Calu3 (cell line): ENCODE measurements at regions not wholly inside any gene's neighbourhood (a gene's known extent, or its start where the extent isn't known, plus 50 kb on each side); places are given as distances from the start of the nearest gene placed in this dataset.

Experiments used
- BruUV-seq: library from RNA; stranded (reverse); fragments of 400-500 nt; replicated peaks from 2 replicates; lab custom pipeline; 2021; lab: Mats Ljungman, UMichigan
- CTCF ChIA-PET: fragments of 300-600 bp; sonication (Branson Sonifier 250); formaldehyde crosslinking; loops from one replicate; lab custom pipeline; 2022; ENCODE audit warnings: antibody characterized with exemption; lab: Charles Lee
- DNase-seq: peaks from one replicate; pipeline ENCODE4 v3.0.0; 2022
- H3K27ac Mint-ChIP-seq: one replicate; pipeline ENCODE4 v1.8.0; 2022; ENCODE audit warnings: mixed read lengths; ENCODE audit not compliant: unreplicated experiment
- H3K27me3 Mint-ChIP-seq: one replicate; pipeline ENCODE4 v1.8.0; 2022; ENCODE audit warnings: mixed read lengths; ENCODE audit not compliant: unreplicated experiment
- H3K36me3 Mint-ChIP-seq: one replicate; pipeline ENCODE4 v1.8.0; 2022; ENCODE audit warnings: mild to moderate bottlenecking, moderate library complexity, mixed read lengths; ENCODE audit not compliant: insufficient read depth, unreplicated experiment
- H3K4me1 Mint-ChIP-seq: one replicate; pipeline ENCODE4 v1.8.0; 2022; ENCODE audit warnings: mild to moderate bottlenecking, low read depth, mixed read lengths; ENCODE audit not compliant: unreplicated experiment
- H3K4me3 Mint-ChIP-seq: one replicate; pipeline ENCODE4 v1.8.0; 2022; ENCODE audit warnings: mild to moderate bottlenecking, low read depth, moderate library complexity, mixed read lengths; ENCODE audit not compliant: unreplicated experiment
- H3K9me3 Mint-ChIP-seq: one replicate; pipeline ENCODE4 v1.8.0; 2022; ENCODE audit warnings: low read depth, mixed read lengths; ENCODE audit not compliant: unreplicated experiment
- intact Hi-C: fragments of 100-400 bp; cut with micrococcal nuclease; formaldehyde crosslinking; loops from one replicate; pipeline ENCODE4 v1.10.0; 2022; ENCODE audit not compliant: unreplicated experiment
- TF ChIP-seq, protein P1 (sequence below): fragments of 200-600 bp; IDR thresholded peaks from one replicate; pipeline ENCODE4 v1.8.0; 2022; ENCODE audit warnings: antibody characterized with exemption; ENCODE audit not compliant: unreplicated experiment

DNA sequence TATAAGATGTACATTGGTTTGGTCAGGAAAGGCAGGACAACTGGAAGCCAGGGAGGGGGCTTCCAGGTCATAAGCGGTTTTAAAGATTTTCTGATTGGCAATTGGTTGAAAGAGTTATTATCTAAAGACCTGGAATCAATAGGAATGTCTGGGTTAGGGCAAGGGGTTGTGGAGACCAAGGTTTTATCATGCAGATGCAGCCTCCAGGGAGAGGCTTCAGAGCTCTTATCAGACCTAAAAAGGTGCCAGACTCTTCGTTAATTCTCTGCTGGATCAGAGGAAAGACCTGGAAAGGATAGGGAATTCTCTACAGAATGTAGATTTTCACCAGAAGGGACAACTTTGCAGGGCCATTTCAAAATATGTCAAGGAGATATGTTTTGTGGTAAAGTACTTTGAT, 62.8 kb downstream of the BEX3 start:
- no peak overlapping the region for H3K27ac Mint-ChIP-seq
- TF ChIP-seq, protein P1, sequence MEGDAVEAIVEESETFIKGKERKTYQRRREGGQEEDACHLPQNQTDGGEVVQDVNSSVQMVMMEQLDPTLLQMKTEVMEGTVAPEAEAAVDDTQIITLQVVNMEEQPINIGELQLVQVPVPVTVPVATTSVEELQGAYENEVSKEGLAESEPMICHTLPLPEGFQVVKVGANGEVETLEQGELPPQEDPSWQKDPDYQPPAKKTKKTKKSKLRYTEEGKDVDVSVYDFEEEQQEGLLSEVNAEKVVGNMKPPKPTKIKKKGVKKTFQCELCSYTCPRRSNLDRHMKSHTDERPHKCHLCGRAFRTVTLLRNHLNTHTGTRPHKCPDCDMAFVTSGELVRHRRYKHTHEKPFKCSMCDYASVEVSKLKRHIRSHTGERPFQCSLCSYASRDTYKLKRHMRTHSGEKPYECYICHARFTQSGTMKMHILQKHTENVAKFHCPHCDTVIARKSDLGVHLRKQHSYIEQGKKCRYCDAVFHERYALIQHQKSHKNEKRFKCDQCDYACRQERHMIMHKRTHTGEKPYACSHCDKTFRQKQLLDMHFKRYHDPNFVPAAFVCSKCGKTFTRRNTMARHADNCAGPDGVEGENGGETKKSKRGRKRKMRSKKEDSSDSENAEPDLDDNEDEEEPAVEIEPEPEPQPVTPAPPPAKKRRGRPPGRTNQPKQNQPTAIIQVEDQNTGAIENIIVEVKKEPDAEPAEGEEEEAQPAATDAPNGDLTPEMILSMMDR: no peak

DNA sequence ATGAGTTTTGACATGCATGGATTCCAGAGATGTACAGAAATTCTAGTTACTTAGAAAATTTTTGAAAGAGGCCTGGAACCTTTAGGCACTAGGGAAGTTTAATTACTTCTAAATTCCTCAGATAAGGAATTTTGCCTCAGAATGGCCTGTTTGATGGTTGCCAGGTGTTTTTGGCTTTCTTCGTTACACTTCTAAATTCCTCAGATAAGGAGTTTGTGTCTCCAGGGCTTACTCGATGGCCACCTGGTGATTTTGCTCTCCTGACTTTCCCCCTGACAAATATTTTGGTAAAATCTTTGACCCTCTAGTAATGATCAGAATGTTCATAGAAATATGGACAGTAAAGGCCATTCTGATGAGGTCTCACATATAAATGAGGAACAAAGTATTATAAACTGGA, 64.3 kb downstream of the BEX3 start:
- H3K4me3 Mint-ChIP-seq: no peak overlapping the region
- H3K36me3 Mint-ChIP-seq: no peaks in the 10 kb centered on the region
- no peak overlapping the region for H3K27ac Mint-ChIP-seq
- intact Hi-C loops: no loop called here
- DNase-seq: no peak
- CTCF ChIA-PET: no interaction called here
- no peaks in the 10 kb centered on the region for H3K27me3 Mint-ChIP-seq
- no peaks in the 10 kb centered on the region for H3K4me1 Mint-ChIP-seq
- H3K9me3 Mint-ChIP-seq: no peaks in the 10 kb centered on the region
- BruUV-seq: no TSS peak
- TF ChIP-seq, protein P1: no peak

More for the DNA sequence above, 62.8 kb downstream of the BEX3 start:
- no TSS peak for BruUV-seq
- Mint-ChIP-seq H3K4me1 (no peaks in the 10 kb centered on the region), H3K27me3 (no peaks in the 10 kb centered on the region), H3K36me3 (no peaks in the 10 kb centered on the region), H3K9me3 (no peaks in the 10 kb centered on the region), H3K4me3 (no peak overlapping the region)
- DNase-seq: no peak
- intact Hi-C loops: no loop called here
- CTCF ChIA-PET: interaction anchor here (1.4 kb wide), 1 partner anchor 11 kb away, joined by 3 read pairs; no protein-coding TSS in a partner anchor

DNA sequence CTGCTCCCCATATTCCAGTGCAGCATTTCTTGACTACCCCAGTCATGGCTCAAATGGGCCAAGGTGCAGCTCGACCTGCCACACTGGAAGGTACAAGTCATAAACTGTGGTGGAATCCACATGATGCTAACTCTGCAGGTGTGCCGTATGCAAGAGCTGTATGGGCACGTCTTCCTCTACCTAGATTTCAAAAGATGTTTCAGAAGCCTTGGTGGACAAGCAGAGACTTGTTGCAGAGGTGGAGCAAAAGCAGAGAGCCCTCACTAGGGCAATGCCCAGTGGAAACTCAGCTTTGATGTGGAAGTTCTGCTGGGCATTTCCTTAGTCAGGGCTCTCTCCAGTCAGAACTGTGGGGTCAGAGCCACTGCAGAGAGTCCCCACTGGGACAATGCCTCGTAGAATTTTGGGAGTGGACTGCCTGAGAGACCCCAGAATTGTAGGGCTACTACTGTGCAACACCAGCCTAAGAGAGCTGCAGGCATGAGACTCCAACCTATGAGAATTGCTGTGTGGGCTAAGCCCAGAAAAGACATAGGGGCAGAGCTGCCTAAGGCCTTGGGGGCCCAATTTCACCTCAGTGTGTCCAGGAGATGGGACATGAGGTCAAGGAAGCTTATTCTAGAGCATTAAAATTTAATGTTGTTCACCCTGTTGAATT, 65.7 kb downstream of the BEX3 start:
- no peaks in the 10 kb centered on the region for H3K27me3 Mint-ChIP-seq
- H3K9me3 Mint-ChIP-seq: no peaks in the 10 kb centered on the region
- no peak overlapping the region for H3K4me3 Mint-ChIP-seq
- DNase-seq: no peak
- no peak overlapping the region for H3K27ac Mint-ChIP-seq
- BruUV-seq: no TSS peak
- no peaks in the 10 kb centered on the region for H3K36me3 Mint-ChIP-seq
- H3K4me1 Mint-ChIP-seq: no peaks in the 10 kb centered on the region
- intact Hi-C loops: no loop called here
- CTCF ChIA-PET: no interaction called here
- TF ChIP-seq, protein P1: no peak

DNA sequence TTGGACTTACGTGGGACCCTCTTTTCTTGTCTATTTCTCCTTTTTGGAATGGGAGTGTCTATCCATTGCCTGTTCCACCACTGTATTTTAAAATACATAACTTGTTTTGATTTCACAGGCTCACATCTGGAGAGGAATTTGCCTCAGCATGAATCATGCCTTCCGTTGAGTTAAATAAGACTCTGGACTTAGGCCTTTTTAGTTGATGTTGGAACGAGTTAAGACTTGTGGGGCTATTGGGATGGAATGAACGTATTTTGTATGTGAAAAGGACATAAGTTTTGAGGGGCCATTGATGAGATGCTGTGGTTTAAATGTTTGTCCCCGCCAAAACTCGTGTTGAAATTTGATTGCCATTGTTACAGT, 66.2 kb downstream of the BEX3 start:
- Mint-ChIP-seq H3K27me3 (no peaks in the 10 kb centered on the region), H3K9me3 (no peaks in the 10 kb centered on the region), H3K4me3 (no peak overlapping the region), H3K4me1 (no peaks in the 10 kb centered on the region), H3K27ac (no peak overlapping the region), H3K36me3 (no peaks in the 10 kb centered on the region)
- intact Hi-C loops: no loop called here
- no peak for DNase-seq
- CTCF ChIA-PET: no interaction called here
- BruUV-seq: no TSS peak
- TF ChIP-seq, protein P1: no peak
